ENCODE measurements at regions not wholly inside any gene's neighbourhood (a gene's known extent, or its start where the extent isn't known, plus 50 kb on each side); places are given as distances from the start of the nearest gene placed in this dataset.

GRCh38 chr1:56439610-56440264 lies 139.6 kb downstream of the PLPP3 start:
- TF ChIP-seq, protein P1, sequence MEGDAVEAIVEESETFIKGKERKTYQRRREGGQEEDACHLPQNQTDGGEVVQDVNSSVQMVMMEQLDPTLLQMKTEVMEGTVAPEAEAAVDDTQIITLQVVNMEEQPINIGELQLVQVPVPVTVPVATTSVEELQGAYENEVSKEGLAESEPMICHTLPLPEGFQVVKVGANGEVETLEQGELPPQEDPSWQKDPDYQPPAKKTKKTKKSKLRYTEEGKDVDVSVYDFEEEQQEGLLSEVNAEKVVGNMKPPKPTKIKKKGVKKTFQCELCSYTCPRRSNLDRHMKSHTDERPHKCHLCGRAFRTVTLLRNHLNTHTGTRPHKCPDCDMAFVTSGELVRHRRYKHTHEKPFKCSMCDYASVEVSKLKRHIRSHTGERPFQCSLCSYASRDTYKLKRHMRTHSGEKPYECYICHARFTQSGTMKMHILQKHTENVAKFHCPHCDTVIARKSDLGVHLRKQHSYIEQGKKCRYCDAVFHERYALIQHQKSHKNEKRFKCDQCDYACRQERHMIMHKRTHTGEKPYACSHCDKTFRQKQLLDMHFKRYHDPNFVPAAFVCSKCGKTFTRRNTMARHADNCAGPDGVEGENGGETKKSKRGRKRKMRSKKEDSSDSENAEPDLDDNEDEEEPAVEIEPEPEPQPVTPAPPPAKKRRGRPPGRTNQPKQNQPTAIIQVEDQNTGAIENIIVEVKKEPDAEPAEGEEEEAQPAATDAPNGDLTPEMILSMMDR (IDR thresholded peaks at IDR 0.05), result no peak
- peaks cover 0 to 4% (median 1%) of the 10 kb centered on the region in 3 donors for H3K27me3 Mint-ChIP-seq (ENCODE audit: low read depth in 3 of 3)
- Histone ChIP-seq H3K4me3 (replicated peaks in 1 of 3; ENCODE audit: low read depth in 2 of 3, low read length in 3 of 3) (no peak overlapping the region), H3K4me2 (replicated peaks; ENCODE audit: extremely low read depth, low read length, poor library complexity, severe bottlenecking) (no peak overlapping the region), H3K27me3 (ENCODE audit: control insufficient read depth in 2 of 2, insufficient read depth in 2 of 2, low read length in 2 of 2) (no peaks in the 10 kb centered on the region), H4K20me1 (ENCODE audit: insufficient read depth, low read length) (no peaks in the 10 kb centered on the region), H3K9ac (ENCODE audit: insufficient read depth, low read length, poor library complexity, severe bottlenecking) (no peak overlapping the region), H3K4me1 (ENCODE audit: control insufficient read depth in 1 of 2, insufficient read depth in 2 of 2, low read length in 2 of 2) (peaks cover 11 to 16% of the 10 kb centered on the region in 2 donors), H3K27ac (ENCODE audit: low read depth in 1 of 2, low read length in 2 of 2) (no peak overlapping the region), H2AFZ (ENCODE audit: insufficient read depth, low read depth, low read length, poor library complexity, severe bottlenecking) (no peak overlapping the region), H3K9me3 (replicated peaks in 1 of 2; ENCODE audit: control insufficient read depth in 1 of 2, insufficient read depth in 1 of 2, low read length in 2 of 2) (no peaks in the 10 kb centered on the region), H3K36me3 (replicated peaks in 1 of 2; ENCODE audit: control insufficient read depth in 1 of 2, insufficient read depth in 2 of 2, low read length in 2 of 2) (no peaks in the 10 kb centered on the region), H3K79me2 (ENCODE audit: insufficient read depth, low read length) (no peaks in the 10 kb centered on the region)
- WGBS (ENCODE audit: insufficient coverage), result 48% methylated on average over 2 of the region's 4 CpGs
- H3K9me3 Mint-ChIP-seq, result peaks cover 0 to 2% (median 0%) of the 10 kb centered on the region in 7 donors
- H3K4me1 Mint-ChIP-seq, result peaks cover 29% of the 10 kb centered on the region
- no peak for DNase-seq
- no peak overlapping the region for H3K27ac Mint-ChIP-seq
- intact Hi-C loops (cut with micrococcal nuclease), result no loop called here
- H3K36me3 Mint-ChIP-seq, result no peaks in the 10 kb centered on the region
- H3K4me3 Mint-ChIP-seq, result no peak overlapping the region

GRCh38 chr1:56438901-56439551 lies 140.3 kb downstream of the PLPP3 start:
- H3K9me3 Mint-ChIP-seq, result peaks cover 0 to 2% (median 0%) of the 10 kb centered on the region in 7 donors
- Histone ChIP-seq H3K9ac (ENCODE audit: insufficient read depth, low read length, poor library complexity, severe bottlenecking) (no peak overlapping the region), H2AFZ (ENCODE audit: insufficient read depth, low read depth, low read length, poor library complexity, severe bottlenecking) (no peak overlapping the region), H3K4me2 (replicated peaks; ENCODE audit: extremely low read depth, low read length, poor library complexity, severe bottlenecking) (no peak overlapping the region), H3K27me3 (ENCODE audit: control insufficient read depth in 2 of 2, insufficient read depth in 2 of 2, low read length in 2 of 2) (no peaks in the 10 kb centered on the region), H3K36me3 (replicated peaks in 1 of 2; ENCODE audit: control insufficient read depth in 1 of 2, insufficient read depth in 2 of 2, low read length in 2 of 2) (no peaks in the 10 kb centered on the region), H3K9me3 (replicated peaks in 1 of 2; ENCODE audit: control insufficient read depth in 1 of 2, insufficient read depth in 1 of 2, low read length in 2 of 2) (no peaks in the 10 kb centered on the region), H3K4me3 (replicated peaks in 1 of 3; ENCODE audit: low read depth in 2 of 3, low read length in 3 of 3) (no peak overlapping the region), H3K27ac (ENCODE audit: low read depth in 1 of 2, low read length in 2 of 2) (no peak overlapping the region), H4K20me1 (ENCODE audit: insufficient read depth, low read length) (no peaks in the 10 kb centered on the region), H3K79me2 (ENCODE audit: insufficient read depth, low read length) (no peaks in the 10 kb centered on the region), H3K4me1 (ENCODE audit: control insufficient read depth in 1 of 2, insufficient read depth in 2 of 2, low read length in 2 of 2) (peaks cover 8 to 12% of the 10 kb centered on the region in 2 donors)
- peaks cover 27% of the 10 kb centered on the region for H3K4me1 Mint-ChIP-seq
- H3K27ac Mint-ChIP-seq, result no peak overlapping the region
- no peak overlapping the region for H3K4me3 Mint-ChIP-seq
- 91% methylated on average over 3 of the region's 4 CpGs for WGBS (ENCODE audit: insufficient coverage)
- intact Hi-C loops (cut with micrococcal nuclease), result no loop called here
- H3K36me3 Mint-ChIP-seq, result no peaks in the 10 kb centered on the region
- H3K27me3 Mint-ChIP-seq (ENCODE audit: low read depth in 3 of 3), result peaks cover 0 to 4% (median 1%) of the 10 kb centered on the region in 3 donors
- no peak for DNase-seq
- TF ChIP-seq, protein P1 (IDR thresholded peaks at IDR 0.05), result no peak

Data from CD14-positive monocyte (primary cell).